OCI-LY3 (cell line): ENCODE measurements at regions not wholly inside any gene's neighbourhood (a gene's known extent, or its start where the extent isn't known, plus 50 kb on each side); places are given as distances from the start of the nearest gene placed in this dataset.

ENCODE experiments used
- H2AFZ ChIP-seq: fragments of 200-600, 300-600 bp; shearing (Covaris generic); 2 replicates; pipeline ENCODE4 v1.6.0; 2014; ENCODE audit warnings: antibody characterized with exemption, low read depth, low read length
- H3K27ac ChIP-seq: fragments of 200-600, 300-600 bp; sonication (generic); 2 replicates; pipeline ENCODE4 v1.5.1; 2014; ENCODE audit warnings: mild to moderate bottlenecking, low read length, moderate library complexity, mixed read lengths
- H3K27me3 ChIP-seq: fragments of 200-600, 300-600 bp; sonication (generic); 2 replicates; pipeline ENCODE4 v1.6.1; 2014; ENCODE audit warnings: low read depth, low read length, mixed read lengths
- H3K36me3 ChIP-seq: fragments of 200-600, 300-600 bp; sonication (generic); replicated peaks from 2 replicates; pipeline ENCODE3; 2014; ENCODE audit warnings: low read depth, low read length, mixed read lengths
- H3K4me1 ChIP-seq: fragments of 300-600, 200-600 bp; sonication (generic); 2 replicates; pipeline ENCODE4 v1.6.1; 2014; ENCODE audit warnings: low read length, mixed read lengths
- H3K4me2 ChIP-seq: fragments of 200-600, 300-600 bp; sonication (generic); 2 replicates; pipeline ENCODE4 v1.6.1; 2014; ENCODE audit warnings: low read length, mixed read lengths
- H3K4me3 ChIP-seq: fragments of 300-600, 200-600 bp; sonication (generic); 2 replicates; pipeline ENCODE4 v1.5.1; 2014; ENCODE audit warnings: antibody characterized with exemption, mild to moderate bottlenecking, low read length, moderate library complexity
- H3K79me2 ChIP-seq: fragments of 300-600, 200-600 bp; shearing (Covaris generic); 2 replicates; pipeline ENCODE4 v1.6.1; 2014; ENCODE audit warnings: mild to moderate bottlenecking, low read length, mixed read lengths
- H3K9ac ChIP-seq: fragments of 300-600, 200-600 bp; shearing (Covaris generic); 2 replicates; pipeline ENCODE4 v1.6.0; 2014; ENCODE audit warnings: mild to moderate bottlenecking, low read length, moderate library complexity
- H3K9me3 ChIP-seq: fragments of 200-600, 300-600 bp; shearing (Covaris generic); 2 replicates; pipeline ENCODE4 v1.6.1; 2014; ENCODE audit warnings: low read length, mixed read lengths; ENCODE audit not compliant: insufficient read depth
- H4K20me1 ChIP-seq: fragments of 200-600, 300-600 bp; sonication (generic); 2 replicates; pipeline ENCODE4 v1.6.1; 2016; ENCODE audit warnings: low read length, mixed read lengths; ENCODE audit not compliant: insufficient read depth
- CTCF ChIP-seq: fragments of 200-600, 300-600 bp; sonication (generic); IDR thresholded peaks from 2 replicates; pipeline ENCODE4 v1.5.1; 2014; ENCODE audit warnings: antibody characterized with exemption, low read length, low read depth
- EZH2phosphoT487 ChIP-seq: fragments of 200-600 bp; shearing (Covaris generic); IDR thresholded peaks from 2 replicates; pipeline ENCODE4 v1.6.1; 2018; ENCODE audit warnings: antibody characterized with exemption, mixed run types, low read depth

GRCh38 chr20:60820149-60820548 is 431.9 kb upstream of the CDH4 start:
- Histone ChIP-seq H3K27ac (no peak overlapping the region), H3K27me3 (peaks cover 19% of the 10 kb centered on the region), H3K79me2 (no peaks in the 10 kb centered on the region), H3K36me3 (no peaks in the 10 kb centered on the region), H3K4me1 (no peaks in the 10 kb centered on the region), H3K9me3 (0 out of 2 replicates have a peak, but pooled peaks cover 16% of the 10 kb centered on the region), H3K4me3 (no peak overlapping the region), H4K20me1 (no peaks in the 10 kb centered on the region), H3K4me2 (no peak overlapping the region), H2AFZ (no peak overlapping the region), H3K9ac (no peak overlapping the region)
- TF ChIP-seq CTCF (no peak), EZH2phosphoT487 (no peak)

DNA sequence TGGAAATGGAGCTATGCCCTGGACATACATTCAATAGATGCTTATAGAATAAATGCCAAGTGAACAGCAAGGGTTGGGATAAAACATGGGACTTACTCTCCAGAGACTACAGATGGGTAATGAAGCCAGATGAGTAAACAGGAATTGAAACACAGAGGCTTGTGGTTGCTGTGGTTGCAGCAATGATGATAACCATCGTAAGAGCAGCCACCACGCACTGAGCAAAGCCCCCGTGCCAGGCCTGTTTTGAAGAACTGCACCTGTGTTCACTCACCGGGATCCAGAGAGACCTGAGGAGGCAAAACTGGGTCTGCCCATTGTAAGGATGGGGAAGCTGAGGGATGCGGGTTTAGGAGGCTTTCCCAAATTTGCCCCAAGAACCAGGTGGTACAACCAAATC is 431.1 kb upstream of the CDH4 start:
- Histone ChIP-seq H3K27me3 (peaks cover 18% of the 10 kb centered on the region), H4K20me1 (no peaks in the 10 kb centered on the region), H3K9ac (no peak overlapping the region), H3K36me3 (no peaks in the 10 kb centered on the region), H3K9me3 (0 out of 2 replicates have a peak, but pooled peaks cover 16% of the 10 kb centered on the region), H3K27ac (no peak overlapping the region), H3K4me1 (no peaks in the 10 kb centered on the region), H2AFZ (no peak overlapping the region), H3K79me2 (no peaks in the 10 kb centered on the region), H3K4me3 (no peak overlapping the region), H3K4me2 (no peak overlapping the region)
- TF ChIP-seq EZH2phosphoT487 = no peak
- TF ChIP-seq CTCF = no peak

GRCh38 chr20:60822699-60823607 is 429.1 kb upstream of the CDH4 start:
- H3K27me3 ChIP-seq = peaks cover 18% of the 10 kb centered on the region
- H2AFZ ChIP-seq = no peak overlapping the region
- TF ChIP-seq EZH2phosphoT487 (no peak), CTCF (no peak)
- no peak overlapping the region for H3K4me2 ChIP-seq
- no peaks in the 10 kb centered on the region for H3K79me2 ChIP-seq
- H3K9me3 ChIP-seq = 0 out of 2 replicates have a peak, but pooled peaks cover 9% of the 10 kb centered on the region
- H3K4me3 ChIP-seq = no peak overlapping the region
- no peak overlapping the region for H3K27ac ChIP-seq
- H3K9ac ChIP-seq = no peak overlapping the region
- H3K4me1 ChIP-seq = no peaks in the 10 kb centered on the region
- no peaks in the 10 kb centered on the region for H4K20me1 ChIP-seq
- H3K36me3 ChIP-seq = no peaks in the 10 kb centered on the region

DNA sequence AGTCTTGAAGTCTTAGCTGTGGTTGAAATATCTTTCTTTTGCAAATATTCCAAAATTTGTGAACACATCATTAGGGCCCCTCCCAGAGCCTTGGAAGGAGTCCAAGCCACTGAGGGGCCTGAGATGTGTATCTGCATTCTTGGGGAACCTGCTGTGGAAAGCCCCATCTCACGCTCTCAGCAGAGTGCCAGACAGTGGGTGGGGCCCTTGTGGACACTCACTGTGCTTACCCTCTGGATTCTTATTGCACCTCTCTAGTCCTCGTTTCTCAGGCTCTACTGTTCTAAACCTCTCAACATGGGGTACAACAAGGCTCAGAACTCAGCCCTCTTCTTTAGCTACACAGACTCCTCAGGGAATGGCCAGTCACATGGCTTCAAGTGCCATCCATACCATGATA is 416.2 kb upstream of the CDH4 start:
- Histone ChIP-seq H2AFZ (no peak overlapping the region), H3K9me3 (no peaks in the 10 kb centered on the region), H3K4me2 (no peak overlapping the region), H3K4me1 (no peaks in the 10 kb centered on the region), H4K20me1 (no peaks in the 10 kb centered on the region), H3K27ac (no peak overlapping the region), H3K9ac (no peak overlapping the region), H3K79me2 (no peaks in the 10 kb centered on the region), H3K4me3 (no peak overlapping the region), H3K36me3 (no peaks in the 10 kb centered on the region), H3K27me3 (0 out of 2 replicates have a peak, but pooled peaks cover 7% of the 10 kb centered on the region)
- TF ChIP-seq EZH2phosphoT487 = no peak
- no peak for TF ChIP-seq CTCF
